ENCODE measurements at regions not wholly inside any gene's neighbourhood (a gene's known extent, or its start where the extent isn't known, plus 50 kb on each side); places are given as distances from the start of the nearest gene placed in this dataset.

DNA sequence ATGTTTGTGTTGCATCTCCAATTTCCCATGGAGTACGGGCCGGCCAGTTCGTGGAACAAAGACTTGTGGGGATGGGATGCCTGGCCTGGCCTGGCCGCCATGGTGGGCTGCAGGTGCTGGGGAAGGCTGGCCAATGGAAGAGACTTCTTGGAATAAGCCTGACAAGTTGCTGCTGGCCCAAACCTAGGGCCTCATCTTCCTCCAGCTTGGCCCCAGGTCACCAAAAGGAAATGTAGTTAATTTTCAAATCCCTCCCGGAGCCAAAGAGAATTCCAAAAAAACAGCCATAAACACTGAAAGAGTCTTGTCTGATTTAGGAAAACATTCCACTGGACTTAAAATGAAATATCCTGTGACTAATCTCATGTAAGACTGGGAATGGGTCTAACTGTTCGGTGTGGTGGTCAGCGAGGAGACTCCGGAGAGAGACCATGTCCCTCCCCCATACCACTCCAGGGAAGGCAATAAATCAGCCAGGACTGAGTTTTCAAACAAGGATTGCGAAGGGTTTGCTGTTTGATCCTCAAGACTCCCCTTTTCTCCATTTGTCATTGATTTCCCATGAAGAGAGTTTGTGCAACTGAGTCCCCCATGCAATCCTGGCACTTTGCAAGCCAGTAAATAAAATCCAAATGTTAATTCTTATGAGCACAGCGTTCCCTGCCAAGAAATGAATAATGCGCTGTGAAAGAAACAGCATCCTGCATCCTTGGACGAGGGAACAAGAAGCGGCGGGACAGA, 128.7 kb upstream of the HABP2 start:
- no peak for DNase-seq

- DNase-seq: no peak
These were observed 127.8 kb upstream of the HABP2 start for GRCh38 chr10:113425008-113425407.

DNA sequence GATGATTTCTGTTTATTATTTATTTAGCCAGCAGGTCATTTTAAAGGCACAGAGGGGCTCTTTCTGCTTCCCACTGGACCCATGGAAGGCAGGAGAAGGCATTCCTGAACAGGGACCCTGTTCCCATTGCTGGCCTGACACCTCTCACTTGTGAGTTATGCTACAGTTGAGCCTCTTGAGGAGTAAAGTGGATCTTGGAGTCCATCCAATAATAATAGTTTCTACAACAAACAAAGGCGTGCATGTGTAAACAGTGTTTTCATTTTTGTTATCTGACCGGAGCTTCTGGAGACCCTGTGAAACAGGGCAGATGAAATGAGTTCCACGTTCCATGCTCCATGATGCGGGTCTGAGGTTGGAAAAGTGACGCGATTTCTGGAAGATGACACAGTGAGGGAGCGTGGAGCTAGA, 127.3 kb upstream of the HABP2 start:
- DNase-seq: peak; percentile 32

DNA sequence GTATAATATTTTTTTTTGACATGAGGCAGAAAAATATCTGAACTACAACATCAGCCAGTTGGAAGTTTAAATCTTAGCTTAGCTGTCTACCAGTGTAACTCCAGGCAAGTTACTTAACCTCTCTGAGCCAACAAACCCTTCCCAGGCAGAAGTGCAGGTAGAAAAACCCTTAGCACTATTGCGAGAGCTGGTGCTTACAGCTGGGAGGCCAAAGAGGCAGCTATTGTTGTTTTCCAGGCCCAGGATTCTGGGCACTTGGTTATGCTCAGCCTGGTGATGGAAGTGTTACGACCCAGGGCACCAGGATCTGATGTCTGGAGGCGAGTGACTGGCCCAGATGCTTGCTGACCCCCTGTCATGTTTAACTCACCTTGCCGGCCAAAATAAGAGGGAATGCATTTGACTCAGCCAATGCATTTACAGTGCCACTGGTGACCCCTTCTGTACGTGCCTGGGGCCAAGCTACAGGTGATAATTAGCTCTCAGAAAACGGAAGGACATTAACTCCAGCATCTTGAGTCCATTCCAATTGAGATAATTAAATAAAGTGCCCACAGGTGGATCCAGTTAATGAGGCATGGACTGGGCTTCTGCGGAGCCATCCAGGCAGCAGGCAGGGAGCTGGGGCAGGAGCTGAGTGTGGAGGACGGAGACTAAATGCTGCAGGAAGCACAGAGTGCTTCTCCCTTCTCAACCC, 126.5 kb upstream of the HABP2 start:
- DNase-seq: no peak

DNA sequence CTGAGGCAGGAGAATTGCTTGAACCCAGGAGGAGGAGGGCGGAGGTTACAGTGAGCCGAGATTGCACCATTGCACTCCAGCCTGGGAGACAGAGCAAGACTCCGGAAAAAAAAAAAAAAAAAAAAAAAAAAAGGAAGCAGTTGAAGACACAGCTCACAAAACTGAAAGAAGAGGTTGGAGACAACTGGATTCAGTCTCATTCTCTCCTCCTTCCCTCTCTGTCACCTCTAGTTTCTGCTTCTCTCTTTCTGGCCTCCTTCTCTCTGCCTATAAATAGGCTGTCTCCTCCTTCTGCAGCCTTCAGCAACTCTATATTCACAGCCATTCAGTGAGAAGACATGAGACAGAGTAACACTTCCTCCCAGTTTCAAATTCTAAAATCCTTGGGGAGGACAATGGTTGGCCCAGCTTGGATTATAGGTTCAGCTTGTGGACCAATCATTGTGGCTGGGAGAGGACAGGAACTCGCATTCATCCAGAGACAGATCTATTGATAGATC, 125.6 kb upstream of the HABP2 start:
- DNase-seq: no peak

DNA sequence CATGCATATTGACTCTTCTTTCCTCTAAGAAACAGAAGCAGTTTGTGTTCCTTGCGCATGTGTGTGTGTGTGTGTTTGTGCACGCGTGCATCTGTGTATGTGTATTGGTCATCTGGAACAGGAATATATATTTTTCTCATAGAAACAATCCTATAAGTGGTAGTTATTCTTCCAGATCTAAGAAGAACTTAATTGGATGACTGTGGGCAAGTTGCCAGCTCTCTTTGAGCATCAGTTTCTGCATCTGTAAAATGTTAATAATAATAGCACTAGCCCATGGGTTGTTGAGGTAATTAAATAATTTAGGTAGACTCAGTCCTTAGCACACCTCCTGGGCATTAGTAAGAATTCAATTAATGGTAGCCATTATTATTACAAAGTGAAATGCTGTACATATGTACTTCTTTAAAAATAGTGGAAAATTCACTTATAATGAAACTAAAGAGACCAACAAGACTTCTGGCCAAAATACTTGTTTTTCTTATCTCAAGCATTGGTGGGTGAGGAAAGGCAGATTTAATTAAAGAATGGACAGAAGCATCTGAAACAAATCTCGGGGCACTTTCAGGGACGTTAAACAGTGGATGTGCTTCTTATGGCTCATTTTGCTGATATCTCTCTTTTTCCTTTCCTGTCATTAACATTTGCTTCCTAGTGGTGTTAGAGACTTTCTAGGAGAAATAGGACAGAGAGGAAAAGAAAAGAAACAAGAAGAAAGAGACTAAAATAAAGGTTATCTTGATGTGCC, 124.9 kb upstream of the HABP2 start:
- DNase-seq: no peak

DNA sequence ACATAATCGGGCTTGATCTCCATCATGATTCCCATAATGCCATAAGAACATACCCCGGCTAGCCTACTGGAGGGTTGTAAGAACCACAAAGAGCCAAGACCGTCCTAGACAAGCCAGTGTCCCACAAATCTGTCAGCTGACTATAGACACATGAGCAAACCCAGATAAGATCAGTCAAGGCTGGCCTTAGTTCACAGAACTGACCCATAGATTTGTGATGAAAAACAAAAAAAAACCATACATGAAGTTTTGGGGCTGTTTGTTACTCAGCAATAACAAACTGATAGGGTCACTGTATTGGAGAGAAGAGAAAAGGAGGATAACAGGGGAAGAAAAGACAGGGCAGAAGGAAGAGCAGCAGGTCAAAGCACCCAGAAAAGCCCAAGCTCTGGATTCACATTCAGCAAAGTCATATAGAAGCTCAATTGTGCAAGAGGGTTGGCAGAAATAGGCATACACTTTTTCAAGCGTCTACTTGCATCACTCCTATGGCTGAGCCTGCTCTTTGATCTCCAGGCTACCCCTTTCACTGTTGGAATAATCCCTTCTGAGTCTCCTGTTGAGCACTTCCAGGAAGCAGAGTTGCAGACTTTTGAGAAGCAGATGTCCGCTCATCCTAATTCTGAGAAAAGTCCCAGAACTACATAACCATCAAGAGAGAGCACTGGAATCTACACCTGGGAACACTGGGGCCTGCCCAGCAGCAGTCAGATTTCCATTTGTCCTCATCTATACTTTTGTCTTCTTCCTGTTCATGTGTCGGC, 122.0 kb upstream of the HABP2 start:
- DNase-seq: no peak

DNA sequence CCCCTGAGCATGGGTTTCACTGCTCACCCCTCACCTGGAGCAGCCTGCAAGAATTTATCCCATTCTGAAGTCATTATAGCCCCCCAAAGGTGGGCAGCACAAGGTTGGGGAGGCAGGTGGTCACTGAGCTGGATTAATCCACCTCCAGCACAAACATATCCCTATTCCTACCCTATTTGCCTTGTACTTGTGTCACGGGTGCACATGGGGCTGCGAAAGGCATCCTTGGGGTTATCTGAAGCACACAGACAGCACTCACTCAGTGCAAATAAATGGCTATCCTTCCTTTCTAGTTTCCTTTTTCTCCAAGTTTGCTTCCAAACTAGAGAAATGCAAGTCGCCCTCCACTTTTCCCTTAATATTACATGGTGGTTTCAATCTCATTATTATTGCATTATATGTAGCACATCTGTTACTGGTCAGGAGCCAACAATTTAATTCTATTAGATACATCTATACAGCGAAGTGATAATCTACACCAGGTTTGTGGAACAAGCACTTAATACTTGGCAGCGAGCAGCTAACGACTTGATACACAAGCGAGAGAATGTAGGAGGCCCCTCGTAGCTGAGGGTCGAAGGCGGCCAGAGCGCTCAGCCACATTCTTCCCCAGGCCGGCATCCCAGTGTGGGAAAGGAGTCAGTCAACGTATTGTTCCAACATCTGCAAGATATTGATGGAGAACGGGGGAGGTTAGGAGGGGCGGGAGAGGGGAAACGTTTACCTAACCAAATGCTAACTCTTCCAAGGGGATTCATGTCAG, 121.3 kb upstream of the HABP2 start:
- DNase-seq: no peak

DNA sequence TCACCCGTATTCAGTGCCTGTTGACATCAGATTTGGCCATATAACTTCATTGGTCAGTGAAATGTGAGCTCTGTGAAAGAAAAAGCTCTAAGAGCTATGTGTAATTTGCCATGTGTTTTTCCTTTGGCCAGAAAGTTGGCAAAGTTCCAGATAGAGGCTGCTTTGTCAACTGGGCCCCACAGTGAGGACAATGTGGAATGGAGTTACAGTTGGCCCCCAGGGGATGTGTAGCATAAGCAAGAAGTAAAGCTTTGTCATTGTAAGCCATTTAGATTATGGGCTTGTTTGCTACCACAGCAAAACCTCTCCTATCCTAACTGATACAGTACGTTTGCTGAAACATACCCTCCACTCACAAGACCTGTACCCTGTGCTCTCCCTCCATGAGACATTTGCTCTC, 119.1 kb upstream of the HABP2 start:
- DNase-seq: no peak

GRCh38 chr10:113434315-113434714, 118.5 kb upstream of the HABP2 start:
- no peak for DNase-seq

DNA sequence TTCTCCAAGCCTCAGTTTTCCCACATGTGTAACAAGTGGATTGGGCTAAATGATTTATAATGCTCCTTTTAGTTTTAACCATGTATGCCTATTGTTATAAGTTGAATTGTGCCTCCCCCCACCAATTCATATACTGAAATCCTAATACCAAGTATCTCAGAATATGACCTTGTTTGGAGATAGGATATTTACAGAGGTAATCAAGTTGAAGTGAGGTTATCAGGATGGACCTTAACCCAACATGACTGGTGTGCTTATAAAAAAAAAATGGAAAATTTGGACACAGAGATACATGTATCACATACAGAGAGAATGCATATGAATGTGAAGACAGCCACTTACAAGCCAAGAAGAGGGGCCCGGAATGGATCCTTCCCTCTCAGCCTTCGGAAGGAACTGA, 117.9 kb upstream of the HABP2 start:
- DNase-seq: no peak

DNA sequence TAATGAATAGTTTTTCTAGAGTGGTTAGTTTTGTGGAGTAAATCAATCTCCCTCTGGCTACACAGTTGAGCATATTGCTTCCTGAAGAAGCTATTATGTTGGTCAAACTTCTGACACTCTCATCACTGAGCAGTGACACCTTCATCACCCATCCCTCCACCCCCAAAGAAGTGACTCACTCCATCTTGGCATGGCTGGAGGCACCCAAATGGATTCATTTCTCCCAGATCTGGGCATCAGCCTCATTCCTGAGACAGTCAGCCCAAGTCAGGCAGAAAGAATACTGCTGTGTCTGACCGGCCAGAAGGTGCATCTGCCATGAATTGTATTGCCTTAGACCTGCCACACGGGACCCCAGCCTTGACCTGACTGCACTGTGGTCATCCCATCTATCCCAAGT, 117.0 kb upstream of the HABP2 start:
- DNase-seq: no peak

GRCh38 chr10:113436851-113437250, 116.0 kb upstream of the HABP2 start:
- DNase-seq: no peak

DNA sequence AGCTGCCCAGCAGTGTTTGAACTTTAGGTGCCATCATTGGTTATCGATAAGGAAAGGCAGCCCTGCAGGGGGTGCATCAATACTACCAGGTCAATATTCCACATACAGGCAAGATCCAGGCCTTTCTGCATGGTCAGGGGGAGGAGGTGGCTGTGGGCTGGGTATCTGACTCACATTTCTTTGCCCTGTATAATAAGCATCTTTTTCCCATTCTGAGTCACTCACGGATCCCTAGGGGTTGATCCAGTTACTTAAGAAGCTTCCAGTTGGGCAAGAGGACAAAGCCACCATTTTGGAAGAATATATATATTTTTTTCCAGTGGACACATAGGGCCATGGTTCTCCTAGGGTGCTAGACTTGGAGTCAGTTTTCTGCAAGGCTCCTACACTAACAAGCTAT, 114.2 kb upstream of the HABP2 start:
- DNase-seq: no peak

GRCh38 chr10:113441220-113441619, 111.6 kb upstream of the HABP2 start:
- no peak for DNase-seq

- no peak for DNase-seq
These were observed 111.1 kb upstream of the HABP2 start for GRCh38 chr10:113441686-113442270.

- DNase-seq: no peak
These were observed 110.5 kb upstream of the HABP2 start for GRCh38 chr10:113442336-113442735.

GRCh38 chr10:113443141-113443925, 109.5 kb upstream of the HABP2 start:
- DNase-seq: no peak

- no peak for DNase-seq
These were observed 108.0 kb upstream of the HABP2 start for GRCh38 chr10:113444766-113445365.

DNA sequence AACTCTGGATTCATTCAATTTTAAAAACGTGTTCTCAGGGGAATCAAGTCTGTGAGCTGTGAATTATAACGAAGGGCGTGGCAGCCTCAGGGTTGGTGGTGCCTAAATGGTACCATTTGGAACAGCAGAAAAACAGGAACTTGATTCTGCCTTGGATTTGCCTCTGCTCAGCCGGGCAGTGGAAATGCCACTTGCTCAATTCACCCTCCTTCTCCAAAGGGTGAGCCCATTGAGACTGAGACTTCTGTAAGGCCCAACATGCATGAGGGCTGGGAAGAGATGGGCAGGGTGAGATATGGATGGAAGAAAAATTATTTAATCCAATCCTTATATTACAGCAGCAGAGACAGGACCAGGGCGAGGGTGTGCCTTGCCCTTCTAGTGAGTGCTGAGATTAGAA, 107.1 kb upstream of the HABP2 start:
- no peak for DNase-seq

DNA sequence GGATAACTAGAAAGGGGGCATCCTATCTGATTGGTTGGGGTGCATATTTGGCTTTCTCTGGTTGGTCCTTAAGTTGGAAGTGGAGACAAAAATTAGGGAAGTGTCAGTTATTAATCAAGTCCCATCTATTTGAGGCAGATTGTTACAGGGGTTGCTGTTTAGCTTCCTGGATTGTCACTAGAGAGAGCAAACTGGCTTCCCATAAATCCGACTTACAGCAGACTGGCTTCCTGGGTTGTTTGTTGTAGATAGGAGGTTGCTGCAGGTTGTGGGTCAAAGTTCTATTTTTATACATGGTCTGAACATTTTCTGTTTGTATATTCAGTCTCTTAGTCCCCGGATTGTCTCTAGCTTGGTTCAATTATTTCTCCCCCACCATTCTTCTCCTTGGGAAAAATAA, 106.1 kb upstream of the HABP2 start:
- DNase-seq: no peak

Data from NCI-H2029 (cell line).